ENCODE measurements at regions not wholly inside any gene's neighbourhood (a gene's known extent, or its start where the extent isn't known, plus 50 kb on each side); places are given as distances from the start of the nearest gene placed in this dataset.

DNA sequence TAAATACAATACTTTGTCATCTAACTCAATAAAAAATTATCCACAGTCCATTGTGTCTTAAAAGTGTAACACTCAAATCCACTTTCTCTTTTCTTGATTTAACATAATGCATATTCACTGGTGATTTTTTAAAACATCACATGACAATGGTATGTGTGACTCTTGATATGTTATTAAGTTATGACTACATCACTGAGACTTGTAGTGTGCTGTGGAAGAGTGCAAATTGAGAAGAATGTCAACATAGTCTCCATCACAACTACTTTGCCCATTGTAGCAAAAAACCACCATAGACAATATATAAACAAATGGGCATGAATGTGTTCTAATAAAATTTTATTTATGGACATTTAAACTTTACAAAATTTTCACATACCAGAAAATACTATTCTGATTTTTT, 380.7 kb upstream of the PMFBP1 start:
- Histone ChIP-seq H3K4me3 (ENCODE audit: insufficient read depth, low read length) (no peak overlapping the region), H3K4me2 (ENCODE audit: insufficient read depth, low read length) (no peak overlapping the region), H3K9me3 (ENCODE audit: low read depth, low read length) (no peaks in the 10 kb centered on the region), H4K20me1 (ENCODE audit: insufficient read depth, low read length) (no peaks in the 10 kb centered on the region), H3K4me1 (ENCODE audit: insufficient read depth, low read length) (no peaks in the 10 kb centered on the region), H2AFZ (ENCODE audit: low read length) (no peak overlapping the region), H3K36me3 (ENCODE audit: insufficient read depth, low read length) (no peaks in the 10 kb centered on the region), H3K79me2 (ENCODE audit: insufficient read depth, low read length) (no peaks in the 10 kb centered on the region), H3K27ac (ENCODE audit: low read depth, low read length) (no peak overlapping the region), H3K27me3 (ENCODE audit: insufficient read depth, low read length) (no peaks in the 10 kb centered on the region)
- DNase-seq (ENCODE audit: insufficient read length, low spot score, missing footprints) = peak; percentile 3
- TF ChIP-seq, protein P1, sequence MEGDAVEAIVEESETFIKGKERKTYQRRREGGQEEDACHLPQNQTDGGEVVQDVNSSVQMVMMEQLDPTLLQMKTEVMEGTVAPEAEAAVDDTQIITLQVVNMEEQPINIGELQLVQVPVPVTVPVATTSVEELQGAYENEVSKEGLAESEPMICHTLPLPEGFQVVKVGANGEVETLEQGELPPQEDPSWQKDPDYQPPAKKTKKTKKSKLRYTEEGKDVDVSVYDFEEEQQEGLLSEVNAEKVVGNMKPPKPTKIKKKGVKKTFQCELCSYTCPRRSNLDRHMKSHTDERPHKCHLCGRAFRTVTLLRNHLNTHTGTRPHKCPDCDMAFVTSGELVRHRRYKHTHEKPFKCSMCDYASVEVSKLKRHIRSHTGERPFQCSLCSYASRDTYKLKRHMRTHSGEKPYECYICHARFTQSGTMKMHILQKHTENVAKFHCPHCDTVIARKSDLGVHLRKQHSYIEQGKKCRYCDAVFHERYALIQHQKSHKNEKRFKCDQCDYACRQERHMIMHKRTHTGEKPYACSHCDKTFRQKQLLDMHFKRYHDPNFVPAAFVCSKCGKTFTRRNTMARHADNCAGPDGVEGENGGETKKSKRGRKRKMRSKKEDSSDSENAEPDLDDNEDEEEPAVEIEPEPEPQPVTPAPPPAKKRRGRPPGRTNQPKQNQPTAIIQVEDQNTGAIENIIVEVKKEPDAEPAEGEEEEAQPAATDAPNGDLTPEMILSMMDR (IDR thresholded peaks at IDR 0.05; ENCODE audit: extremely low read depth, low read depth, low read length) = no peak

DNA sequence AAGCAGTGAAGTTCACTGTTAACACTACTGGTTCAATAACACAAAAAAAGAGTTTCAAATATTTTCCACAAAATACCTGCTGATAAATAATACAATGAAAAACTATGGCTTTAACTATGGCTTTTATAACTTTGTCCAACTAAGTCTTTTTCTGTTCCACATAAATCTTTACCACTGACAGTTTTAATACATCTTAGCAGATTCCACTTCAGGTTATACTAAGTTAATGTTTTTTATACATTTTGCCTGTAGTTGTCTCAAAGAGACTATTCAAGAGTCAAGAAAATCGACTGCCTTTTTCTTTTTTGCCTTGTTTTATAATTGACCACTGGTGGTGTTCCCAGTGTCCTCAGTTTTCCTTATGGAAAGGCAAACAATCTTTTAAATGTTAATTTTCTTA, 379.7 kb upstream of the PMFBP1 start:
- Histone ChIP-seq H3K4me1 (ENCODE audit: insufficient read depth, low read length) (no peaks in the 10 kb centered on the region), H2AFZ (ENCODE audit: low read length) (no peak overlapping the region), H3K9me3 (ENCODE audit: low read depth, low read length) (no peaks in the 10 kb centered on the region), H3K36me3 (ENCODE audit: insufficient read depth, low read length) (no peaks in the 10 kb centered on the region), H3K27me3 (ENCODE audit: insufficient read depth, low read length) (no peaks in the 10 kb centered on the region), H3K27ac (ENCODE audit: low read depth, low read length) (no peak overlapping the region), H4K20me1 (ENCODE audit: insufficient read depth, low read length) (no peaks in the 10 kb centered on the region), H3K4me3 (ENCODE audit: insufficient read depth, low read length) (no peak overlapping the region), H3K4me2 (ENCODE audit: insufficient read depth, low read length) (no peak overlapping the region), H3K79me2 (ENCODE audit: insufficient read depth, low read length) (no peaks in the 10 kb centered on the region)
- DNase-seq (ENCODE audit: insufficient read length, low spot score, missing footprints) = no peak
- TF ChIP-seq, protein P1 (IDR thresholded peaks at IDR 0.05; ENCODE audit: extremely low read depth, low read depth, low read length) = no peak

DNA sequence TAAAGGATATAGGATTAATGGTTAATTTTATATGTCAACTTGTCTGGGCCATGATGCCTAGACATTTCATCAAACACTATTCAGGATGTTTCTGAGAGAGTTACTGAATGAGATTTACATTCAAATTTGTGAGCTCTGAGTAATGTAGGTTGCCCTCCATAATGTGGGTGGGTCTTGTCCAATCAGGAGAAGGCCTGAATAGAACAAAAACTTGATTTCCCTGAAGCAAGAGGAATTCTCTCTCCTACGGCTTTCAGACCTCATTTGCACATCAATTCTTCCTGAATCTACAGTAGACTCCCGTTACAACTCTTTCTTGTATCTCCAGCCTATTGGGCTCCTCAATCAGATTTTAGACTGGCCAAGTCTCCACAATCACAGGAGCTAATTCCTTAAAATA, 377.9 kb upstream of the PMFBP1 start:
- Histone ChIP-seq H3K9me3 (ENCODE audit: low read depth, low read length) (no peaks in the 10 kb centered on the region), H3K36me3 (ENCODE audit: insufficient read depth, low read length) (no peaks in the 10 kb centered on the region), H3K79me2 (ENCODE audit: insufficient read depth, low read length) (no peaks in the 10 kb centered on the region), H3K27ac (ENCODE audit: low read depth, low read length) (no peak overlapping the region), H3K27me3 (ENCODE audit: insufficient read depth, low read length) (no peaks in the 10 kb centered on the region), H3K4me2 (ENCODE audit: insufficient read depth, low read length) (no peak overlapping the region), H4K20me1 (ENCODE audit: insufficient read depth, low read length) (no peaks in the 10 kb centered on the region), H3K4me1 (ENCODE audit: insufficient read depth, low read length) (no peaks in the 10 kb centered on the region), H3K4me3 (ENCODE audit: insufficient read depth, low read length) (no peak overlapping the region), H2AFZ (ENCODE audit: low read length) (no peak overlapping the region)
- no peak for DNase-seq (ENCODE audit: insufficient read length, low spot score, missing footprints)
- TF ChIP-seq, protein P1 (IDR thresholded peaks at IDR 0.05; ENCODE audit: extremely low read depth, low read depth, low read length) = no peak

DNA sequence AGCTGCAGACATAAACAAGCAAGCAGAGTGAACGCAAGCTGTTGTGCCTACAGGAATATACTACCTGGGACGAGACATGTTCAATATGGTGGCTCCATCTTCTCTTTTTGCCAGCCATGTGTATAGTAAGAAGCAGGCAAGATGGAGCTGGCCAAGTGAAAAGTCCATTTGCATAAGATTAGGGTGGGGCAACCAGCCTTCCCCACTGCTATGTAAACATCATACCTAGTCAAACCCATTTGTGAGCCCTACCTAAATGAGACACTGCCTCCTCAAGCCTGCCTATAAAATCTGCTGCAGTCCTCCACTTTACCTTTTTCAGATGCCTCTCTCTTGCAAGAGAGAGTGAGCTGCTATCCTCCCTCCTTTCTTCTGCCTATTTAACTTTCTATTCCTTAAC, 370.1 kb upstream of the PMFBP1 start:
- no peak overlapping the region for H2AFZ ChIP-seq (ENCODE audit: low read length)
- H3K79me2 ChIP-seq (ENCODE audit: insufficient read depth, low read length) = no peaks in the 10 kb centered on the region
- no peaks in the 10 kb centered on the region for H3K9me3 ChIP-seq (ENCODE audit: low read depth, low read length)
- H3K27ac ChIP-seq (ENCODE audit: low read depth, low read length) = no peak overlapping the region
- no peak overlapping the region for H3K4me3 ChIP-seq (ENCODE audit: insufficient read depth, low read length)
- no peaks in the 10 kb centered on the region for H3K36me3 ChIP-seq (ENCODE audit: insufficient read depth, low read length)
- peaks cover 8% of the 10 kb centered on the region for H3K4me1 ChIP-seq (ENCODE audit: insufficient read depth, low read length)
- DNase-seq (ENCODE audit: insufficient read length, low spot score, missing footprints) = no peak
- no peaks in the 10 kb centered on the region for H4K20me1 ChIP-seq (ENCODE audit: insufficient read depth, low read length)
- TF ChIP-seq, protein P1 (IDR thresholded peaks at IDR 0.05; ENCODE audit: extremely low read depth, low read depth, low read length) = no peak
- no peak overlapping the region for H3K4me2 ChIP-seq (ENCODE audit: insufficient read depth, low read length)
- no peaks in the 10 kb centered on the region for H3K27me3 ChIP-seq (ENCODE audit: insufficient read depth, low read length)
